Fibroblast of lung (primary cell): ENCODE measurements at regions not wholly inside any gene's neighbourhood (a gene's known extent, or its start where the extent isn't known, plus 50 kb on each side); places are given as distances from the start of the nearest gene placed in this dataset.
A peak's percentile ranks its signal among the peaks of the same experiment; 100 is the strongest.

ENCODE experiments used
- DNase-seq, 2 donors: peaks; one replicate each; pipeline versions ENCODE4 v3.0.0 to v3.0.0-alpha.2; 2010; ENCODE audit warnings: low read depth in 2 of 2
- H2AFZ ChIP-seq: 2 replicates; pipeline ENCODE4 v1.5.1; 2012; ENCODE audit warnings: low read length, control low read depth, inconsistent platforms
- H3K27ac ChIP-seq: 2 replicates; pipeline ENCODE4 v1.5.1; 2011; ENCODE audit warnings: low read length, control low read depth; ENCODE audit not compliant: insufficient read depth
- H3K27me3 ChIP-seq: 2 replicates; pipeline ENCODE4 v1.5.1; 2011; ENCODE audit warnings: mild to moderate bottlenecking, low read length; ENCODE audit not compliant: control insufficient read depth, insufficient read depth
- H3K36me3 ChIP-seq: 2 replicates; pipeline ENCODE4 v1.5.1; 2011; ENCODE audit warnings: low read length; ENCODE audit not compliant: control insufficient read depth, insufficient read depth
- H3K4me1 ChIP-seq: 2 replicates; pipeline ENCODE4 v1.5.1; 2011; ENCODE audit warnings: low read length; ENCODE audit not compliant: control insufficient read depth, insufficient read depth; ENCODE audit errors: extremely low read depth
- H3K4me2 ChIP-seq: 2 replicates; pipeline ENCODE4 v1.5.1; 2011; ENCODE audit warnings: low read length, control low read depth; ENCODE audit not compliant: insufficient read depth; ENCODE audit errors: extremely low read depth
- H3K4me3 ChIP-seq, 4 experiments: fragments of 200-600 bp in 1 of 4; sonication (generic) in 1 of 4; replicated peaks in 1 of 4; 2 replicates each; pipeline ENCODE4 v1.5.1; 2011 to 2016; ENCODE audit warnings: low read length in 4 of 4, low read depth in 3 of 4, mild to moderate bottlenecking in 3 of 4, control low read depth in 2 of 4, inconsistent platforms in 1 of 4, mixed read lengths in 1 of 4; ENCODE audit not compliant: insufficient read depth in 1 of 4; ENCODE audit errors: control extremely low read depth in 1 of 4
- H3K79me2 ChIP-seq: 2 replicates; pipeline ENCODE4 v1.5.1; 2012; ENCODE audit warnings: mild to moderate bottlenecking, low read length, inconsistent platforms; ENCODE audit not compliant: control insufficient read depth, insufficient read depth
- H3K9ac ChIP-seq: 2 replicates; pipeline ENCODE4 v1.5.1; 2011; ENCODE audit warnings: mild to moderate bottlenecking, low read length, control low read depth; ENCODE audit not compliant: insufficient read depth
- H3K9me3 ChIP-seq: 2 replicates; pipeline ENCODE4 v1.5.1; 2012; ENCODE audit warnings: low read depth, low read length; ENCODE audit not compliant: control insufficient read depth, insufficient read depth
- H4K20me1 ChIP-seq: 2 replicates; pipeline ENCODE4 v1.5.1; 2011; ENCODE audit warnings: low read length; ENCODE audit not compliant: control insufficient read depth, insufficient read depth; ENCODE audit errors: extremely low read depth
- CTCF ChIP-seq, 2 donors: IDR thresholded peaks in 1 of 2; conservative IDR thresholded peaks in 1 of 2; 1 replicate in 1 of 2; 2 replicates in 1 of 2; pipeline ENCODE4 v1.5.1; 2011 to 2012; ENCODE audit warnings: low read length in 2 of 2, control low read depth in 1 of 2, inconsistent platforms in 1 of 2, low read depth in 1 of 2, mild to moderate bottlenecking in 1 of 2
- EZH2 ChIP-seq: IDR thresholded peaks from 2 replicates; pipeline ENCODE4 v1.5.1; 2012; ENCODE audit warnings: low read length, control low read depth, mild to moderate bottlenecking; ENCODE audit errors: missing control alignments

GRCh38 chr12:86662464-86662863 lies 406.3 kb upstream of the MGAT4C start:
- Histone ChIP-seq H4K20me1 (no peaks in the 10 kb centered on the region), H3K27me3 (no peaks in the 10 kb centered on the region), H3K36me3 (no peaks in the 10 kb centered on the region), H3K4me1 (no peaks in the 10 kb centered on the region), H3K9ac (no peak overlapping the region), H3K79me2 (no peaks in the 10 kb centered on the region), H3K4me3 (no peak overlapping the region), H3K9me3 (no peaks in the 10 kb centered on the region), H2AFZ (no peak overlapping the region), H3K27ac (no peak overlapping the region), H3K4me2 (no peak overlapping the region)
- DNase-seq: no peak
- TF ChIP-seq CTCF (conservative IDR thresholded peaks at IDR 0.05 in 1 of 2, IDR thresholded peaks at IDR 0.05 in 1 of 2; ENCODE audit: low read depth in 1 of 2, low read length in 2 of 2) (no peak), EZH2 (no peak)

- no peak overlapping the region for H3K27ac ChIP-seq
- H3K9ac ChIP-seq: no peak overlapping the region
- peak; percentile 67 to 70 for DNase-seq
- H3K36me3 ChIP-seq: no peaks in the 10 kb centered on the region
- H3K27me3 ChIP-seq: no peaks in the 10 kb centered on the region
- no peak for TF ChIP-seq EZH2
- no peak for TF ChIP-seq CTCF (conservative IDR thresholded peaks at IDR 0.05 in 1 of 2, IDR thresholded peaks at IDR 0.05 in 1 of 2; ENCODE audit: low read depth in 1 of 2, low read length in 2 of 2)
- no peak overlapping the region for H3K4me2 ChIP-seq
- H3K4me3 ChIP-seq: no peak overlapping the region
- no peaks in the 10 kb centered on the region for H3K4me1 ChIP-seq
- H4K20me1 ChIP-seq: no peaks in the 10 kb centered on the region
- no peaks in the 10 kb centered on the region for H3K79me2 ChIP-seq
- no peak overlapping the region for H2AFZ ChIP-seq
- H3K9me3 ChIP-seq: no peaks in the 10 kb centered on the region
These were observed 404.4 kb upstream of the MGAT4C start for GRCh38 chr12:86660488-86661147.

- H3K4me2 ChIP-seq: no peak overlapping the region
- no peaks in the 10 kb centered on the region for H3K79me2 ChIP-seq
- no peaks in the 10 kb centered on the region for H4K20me1 ChIP-seq
- H3K27ac ChIP-seq: no peak overlapping the region
- no peak for TF ChIP-seq EZH2
- no peak for TF ChIP-seq CTCF (conservative IDR thresholded peaks at IDR 0.05 in 1 of 2, IDR thresholded peaks at IDR 0.05 in 1 of 2; ENCODE audit: low read depth in 1 of 2, low read length in 2 of 2)
- H3K36me3 ChIP-seq: no peaks in the 10 kb centered on the region
- no peak overlapping the region for H3K4me3 ChIP-seq
- no peaks in the 10 kb centered on the region for H3K4me1 ChIP-seq
- no peaks in the 10 kb centered on the region for H3K27me3 ChIP-seq
- H3K9ac ChIP-seq: no peak overlapping the region
- no peak overlapping the region for H2AFZ ChIP-seq
- DNase-seq: no peak
- no peaks in the 10 kb centered on the region for H3K9me3 ChIP-seq
These were observed 403.8 kb upstream of the MGAT4C start for GRCh38 chr12:86659985-86660384.
